ENCODE measurements at regions not wholly inside any gene's neighbourhood (a gene's known extent, or its start where the extent isn't known, plus 50 kb on each side); places are given as distances from the start of the nearest gene placed in this dataset.

GRCh38 chr11:13091373-13091772 is 82.3 kb downstream of the RASSF10 start:
- no peak overlapping the region for H3K27ac ChIP-seq (replicated peaks)
- no peak for DNase-seq (ENCODE audit: low read depth in 1 of 2, low spot score in 1 of 2)
- TF ChIP-seq SPI1 (IDR thresholded peaks at IDR 0.05; ENCODE audit: borderline replicate concordance, low read depth) (no peak), CTCF (IDR thresholded peaks at IDR 0.05; ENCODE audit: insufficient read depth, low read length) (no peak), REST (IDR thresholded peaks at IDR 0.05; ENCODE audit: insufficient replicate concordance, low read depth) (no peak), POLR2AphosphoS5 (IDR thresholded peaks at IDR 0.05; ENCODE audit: low read depth) (no peak)
- H3K4me3 ChIP-seq (replicated peaks; ENCODE audit: insufficient read depth, low read length) = no peak overlapping the region
- no peaks in the 10 kb centered on the region for H3K27me3 ChIP-seq (ENCODE audit: insufficient read depth, poor library complexity, severe bottlenecking)

- Histone ChIP-seq H3K27me3 (ENCODE audit: insufficient read depth, poor library complexity, severe bottlenecking) (no peaks in the 10 kb centered on the region), H3K4me3 (replicated peaks; ENCODE audit: insufficient read depth, low read length) (no peak overlapping the region), H3K27ac (replicated peaks) (no peak overlapping the region)
- TF ChIP-seq POLR2AphosphoS5 (IDR thresholded peaks at IDR 0.05; ENCODE audit: low read depth) (no peak), GABPA (IDR thresholded peaks at IDR 0.05; ENCODE audit: low read depth) (no peak), CTCF (IDR thresholded peaks at IDR 0.05; ENCODE audit: insufficient read depth, low read length) (no peak), SPI1 (IDR thresholded peaks at IDR 0.05; ENCODE audit: borderline replicate concordance, low read depth) (no peak), REST (IDR thresholded peaks at IDR 0.05; ENCODE audit: insufficient replicate concordance, low read depth) (no peak)
- no peak for DNase-seq (ENCODE audit: low read depth in 1 of 2, low spot score in 1 of 2)
Observed at GRCh38 chr11:13091804-13092203, 82.7 kb downstream of the RASSF10 start.

GRCh38 chr11:13094930-13095687 is 86.0 kb downstream of the RASSF10 start:
- Histone ChIP-seq H3K4me3 (replicated peaks; ENCODE audit: insufficient read depth, low read length) (no peak overlapping the region), H3K27me3 (ENCODE audit: insufficient read depth, poor library complexity, severe bottlenecking) (no peaks in the 10 kb centered on the region), H3K27ac (replicated peaks) (no peak overlapping the region)
- TF ChIP-seq CTCF (IDR thresholded peaks at IDR 0.05; ENCODE audit: insufficient read depth, low read length) = no peak
- TF ChIP-seq GABPA (IDR thresholded peaks at IDR 0.05; ENCODE audit: low read depth) = no peak
- TF ChIP-seq SPI1 (IDR thresholded peaks at IDR 0.05; ENCODE audit: borderline replicate concordance, low read depth) = no peak
- no peak for TF ChIP-seq REST (IDR thresholded peaks at IDR 0.05; ENCODE audit: insufficient replicate concordance, low read depth)
- TF ChIP-seq POLR2AphosphoS5 (IDR thresholded peaks at IDR 0.05; ENCODE audit: low read depth) = no peak
- no peak for DNase-seq (ENCODE audit: low read depth in 1 of 2, low spot score in 1 of 2)

All from HL-60 (cell line).